ENCODE measurements at regions not wholly inside any gene's neighbourhood (a gene's known extent, or its start where the extent isn't known, plus 50 kb on each side); places are given as distances from the start of the nearest gene placed in this dataset.
"Not testable (repeated sequence)": the region's sequence is repeated elsewhere in the genome, so short reads cannot be mapped to it uniquely, and the experiment has no call there.

DNA sequence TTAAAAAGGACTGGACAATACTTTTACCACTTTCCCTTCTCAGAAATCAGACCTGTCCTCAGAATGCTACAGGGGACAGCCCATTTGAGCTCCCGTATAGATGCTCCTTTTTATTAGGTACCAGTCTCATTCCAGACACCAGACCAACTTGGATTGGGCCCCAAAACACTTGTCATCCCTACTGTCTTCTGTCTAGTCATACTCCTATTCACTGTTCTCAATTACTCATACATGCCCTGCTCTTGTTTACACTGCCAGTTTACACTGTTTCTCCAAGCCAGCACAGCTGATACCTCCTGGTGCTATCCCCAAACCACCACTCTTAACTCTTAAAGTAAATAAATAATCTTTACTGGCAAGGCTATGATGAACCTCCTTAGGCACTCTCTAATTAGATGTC, 1026.4 kb upstream of the PCDH10 start:
- TF ChIP-seq POLR2A (IDR thresholded peaks at IDR 0.05; ENCODE audit: low read depth, low read length); TAF1 (IDR thresholded peaks at IDR 0.05; ENCODE audit: low read depth, low read length); POLR2AphosphoS5 (IDR thresholded peaks at IDR 0.05; ENCODE audit: low read depth, low read length); SPI1 (IDR thresholded peaks at IDR 0.05; ENCODE audit: low read depth, low read length); PAX5 (IDR thresholded peaks at IDR 0.05; ENCODE audit: insufficient read depth, low read length, severe bottlenecking): not testable (repeated sequence)

All from GM12891 (cell line).